ENCODE measurements at regions not wholly inside any gene's neighbourhood (a gene's known extent, or its start where the extent isn't known, plus 50 kb on each side); places are given as distances from the start of the nearest gene placed in this dataset.

- TF ChIP-seq, protein P1, sequence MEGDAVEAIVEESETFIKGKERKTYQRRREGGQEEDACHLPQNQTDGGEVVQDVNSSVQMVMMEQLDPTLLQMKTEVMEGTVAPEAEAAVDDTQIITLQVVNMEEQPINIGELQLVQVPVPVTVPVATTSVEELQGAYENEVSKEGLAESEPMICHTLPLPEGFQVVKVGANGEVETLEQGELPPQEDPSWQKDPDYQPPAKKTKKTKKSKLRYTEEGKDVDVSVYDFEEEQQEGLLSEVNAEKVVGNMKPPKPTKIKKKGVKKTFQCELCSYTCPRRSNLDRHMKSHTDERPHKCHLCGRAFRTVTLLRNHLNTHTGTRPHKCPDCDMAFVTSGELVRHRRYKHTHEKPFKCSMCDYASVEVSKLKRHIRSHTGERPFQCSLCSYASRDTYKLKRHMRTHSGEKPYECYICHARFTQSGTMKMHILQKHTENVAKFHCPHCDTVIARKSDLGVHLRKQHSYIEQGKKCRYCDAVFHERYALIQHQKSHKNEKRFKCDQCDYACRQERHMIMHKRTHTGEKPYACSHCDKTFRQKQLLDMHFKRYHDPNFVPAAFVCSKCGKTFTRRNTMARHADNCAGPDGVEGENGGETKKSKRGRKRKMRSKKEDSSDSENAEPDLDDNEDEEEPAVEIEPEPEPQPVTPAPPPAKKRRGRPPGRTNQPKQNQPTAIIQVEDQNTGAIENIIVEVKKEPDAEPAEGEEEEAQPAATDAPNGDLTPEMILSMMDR (IDR thresholded peaks at IDR 0.05; ENCODE audit: extremely low read depth in 1 of 2, insufficient read depth in 1 of 2, low read depth in 1 of 2, low read length in 2 of 2): no peak
- TF ChIP-seq POLR2A (IDR thresholded peaks at IDR 0.05; ENCODE audit: low read depth, low read length) (no peak), POLR2AphosphoS5 (IDR thresholded peaks at IDR 0.05; ENCODE audit: insufficient read depth, low read depth, low read length) (no peak), MYC (IDR thresholded peaks at IDR 0.05; ENCODE audit: low read depth, low read length) (no peak), EZH2 (IDR thresholded peaks at IDR 0.05; ENCODE audit: borderline replicate concordance, low read depth, low read length, severe bottlenecking) (no peak)
- TF ChIP-seq, protein P2, sequence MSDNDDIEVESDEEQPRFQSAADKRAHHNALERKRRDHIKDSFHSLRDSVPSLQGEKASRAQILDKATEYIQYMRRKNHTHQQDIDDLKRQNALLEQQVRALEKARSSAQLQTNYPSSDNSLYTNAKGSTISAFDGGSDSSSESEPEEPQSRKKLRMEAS (IDR thresholded peaks at IDR 0.05; ENCODE audit: insufficient read depth, insufficient read length): no peak
These were observed 87.6 kb upstream of the MBNL2 start for GRCh38 chr13:97134364-97135095.

Measured in endothelial cell of umbilical vein (primary cell).